Motor neuron (in vitro differentiated cells): ENCODE measurements at regions not wholly inside any gene's neighbourhood (a gene's known extent, or its start where the extent isn't known, plus 50 kb on each side); places are given as distances from the start of the nearest gene placed in this dataset.
A peak's percentile ranks its signal among the peaks of the same experiment; 100 is the strongest.

Experiments
- ATAC-seq, 8 experiments: fragments of 200-7000 bp; cut with Tn5 transposase; replicated peaks in 6 of 8; 2 replicates each; pipeline ENCODE4 v1.8.0; 2021; ENCODE audit warnings: mild to moderate bottlenecking in 8 of 8, moderate library complexity in 8 of 8
- H3K27ac ChIP-seq, 2 donors: fragments of 250-450 bp; sonication (Bioruptor Pico); 2 replicates each; pipeline ENCODE4 v1.9.0; 2021; ENCODE audit warnings: antibody characterized with exemption in 2 of 2, mild to moderate bottlenecking in 2 of 2, moderate library complexity in 1 of 2
- H3K4me1 ChIP-seq, 2 donors: fragments of 250-450 bp; sonication (Bioruptor Pico); replicated peaks in 1 of 2; 2 replicates each; pipeline ENCODE4 v1.6.1; 2021; ENCODE audit warnings: antibody characterized with exemption in 2 of 2, mild to moderate bottlenecking in 2 of 2, moderate library complexity in 1 of 2
- H3K4me3 ChIP-seq, 5 donors: fragments of 250-450 bp; sonication (Bioruptor Pico); 2 replicates each; pipeline ENCODE4 v1.9.0; 2021; ENCODE audit warnings: antibody characterized with exemption in 5 of 5, mild to moderate bottlenecking in 5 of 5, moderate library complexity in 4 of 5
- WGBS, 10 experiments: fragments of 450-650 bp; shearing (Covaris generic); methylation state at CpG; one replicate each; pipeline ENCODE4 v1.0.0; 2022; 5-methylcytosine and 5-hydroxymethylcytosine counted together
- in situ Hi-C, 9 experiments: fragments of 400-800 bp; cut with MboI; loops; one replicate each; pipeline ENCODE4 v1.15.0; 2021; ENCODE audit warnings: low sequenced_read_pairs in 9 of 9, low pct_unique_long_range_greater_than_20kb in 2 of 9; ENCODE audit not compliant: unreplicated experiment in 9 of 9

GRCh38 chr1:209493559-209493958 lies 90.0 kb upstream of the CAMK1G start:
- in situ Hi-C loops, result no loop called here
- no peak for ATAC-seq
- H3K4me1 ChIP-seq, result peaks cover 9 to 18% of the 10 kb centered on the region in 2 donors
- no peak overlapping the region for H3K27ac ChIP-seq
- no peak overlapping the region for H3K4me3 ChIP-seq

GRCh38 chr1:209497729-209498128 lies 85.8 kb upstream of the CAMK1G start:
- 0 to 100% (median 80%) methylated on average over 1 of the region's 1 CpG; no CpG with 5 or more reads in 1 of the 10 experiments for WGBS, 10 experiments
- no peak overlapping the region for H3K4me3 ChIP-seq
- ATAC-seq, result no peak
- no peaks in the 10 kb centered on the region for H3K4me1 ChIP-seq
- H3K27ac ChIP-seq, result no peak overlapping the region
- in situ Hi-C loops, result no loop called here

GRCh38 chr1:209500993-209501392 lies 82.5 kb upstream of the CAMK1G start:
- WGBS, 10 experiments, result 0 to 86% (median 64%) methylated on average over 1 of the region's 1 CpG
- Histone ChIP-seq H3K4me3 (no peak overlapping the region), H3K4me1 (no peaks in the 10 kb centered on the region), H3K27ac (no peak overlapping the region)
- in situ Hi-C loops, result no loop called here
- ATAC-seq, result no peak

- no peak for ATAC-seq
- WGBS, 10 experiments, result 50 to 94% (median 65%) methylated on average over 1 of the region's 1 CpG; no CpG with 5 or more reads in 4 of the 10 experiments
- in situ Hi-C loops, result no loop called here
- H3K4me3 ChIP-seq, result no peak overlapping the region
- no peaks in the 10 kb centered on the region for H3K4me1 ChIP-seq
- no peak overlapping the region for H3K27ac ChIP-seq
Measured at GRCh38 chr1:209503196-209503595, 80.3 kb upstream of the CAMK1G start.

GRCh38 chr1:209504571-209504970 lies 78.9 kb upstream of the CAMK1G start:
- ATAC-seq, result no peak
- peaks cover 6 to 14% of the 10 kb centered on the region in 2 donors for H3K4me1 ChIP-seq
- in situ Hi-C loops, result no loop called here

GRCh38 chr1:209505044-209505443 lies 78.5 kb upstream of the CAMK1G start:
- in situ Hi-C loops, result no loop called here
- peaks cover 6 to 15% of the 10 kb centered on the region in 2 donors for H3K4me1 ChIP-seq
- H3K4me3 ChIP-seq, result no peak overlapping the region
- ATAC-seq, result no peak
- no peak overlapping the region for H3K27ac ChIP-seq
- WGBS, 10 experiments, result 0 to 100% (median 96%) methylated on average over 1 of the region's 1 CpG; no CpG with 5 or more reads in 4 of the 10 experiments

More at GRCh38 chr1:209504571-209504970, 78.9 kb upstream of the CAMK1G start:
- Histone ChIP-seq H3K27ac (no peak overlapping the region), H3K4me3 (no peak overlapping the region)
- 0 to 100% (median 71%) methylated on average over 1 of the region's 1 CpG; no CpG with 5 or more reads in 5 of the 10 experiments for WGBS, 10 experiments

GRCh38 chr1:209506101-209506500 lies 77.4 kb upstream of the CAMK1G start:
- Histone ChIP-seq H3K4me3 (no peak overlapping the region), H3K4me1 (peaks cover 6 to 15% of the 10 kb centered on the region in 2 donors), H3K27ac (no peak overlapping the region)
- 6 to 100% (median 75%) methylated on average over 1 to 3 of the region's 3 CpGs; no CpG with 5 or more reads in 1 of the 10 experiments for WGBS, 10 experiments
- in situ Hi-C loops, result no loop called here
- no peak for ATAC-seq

- Histone ChIP-seq H3K4me1 (peaks cover 6 to 15% of the 10 kb centered on the region in 2 donors), H3K4me3 (no peak overlapping the region), H3K27ac (peak overlapping the region in 1 of 2 donors; percentile 25)
- WGBS, 10 experiments, result 40 to 100% (median 49%) methylated on average over 1 to 5 of the region's 5 CpGs
- peak in 5 of 8 experiments; percentile 57 to 89 (median 88) for ATAC-seq
- in situ Hi-C loops, result no loop called here
Measured at GRCh38 chr1:209509039-209509438, 74.5 kb upstream of the CAMK1G start.

GRCh38 chr1:209510063-209510462 lies 73.5 kb upstream of the CAMK1G start:
- Histone ChIP-seq H3K4me1 (peaks cover 6 to 15% of the 10 kb centered on the region in 2 donors), H3K4me3 (no peak overlapping the region), H3K27ac (no peak overlapping the region)
- ATAC-seq, result no peak
- in situ Hi-C loops, result no loop called here
- WGBS, 10 experiments, result 36 to 100% (median 78%) methylated on average over 1 to 4 of the region's 4 CpGs; no CpG with 5 or more reads in 3 of the 10 experiments

GRCh38 chr1:209511169-209511568 lies 72.3 kb upstream of the CAMK1G start:
- ATAC-seq, result peak in 2 of 8 experiments; percentile 41 to 52
- WGBS, 10 experiments, result 0 to 83% (median 37%) methylated on average over 1 to 3 of the region's 3 CpGs
- no peak overlapping the region for H3K27ac ChIP-seq
- in situ Hi-C loops, result no loop called here
- H3K4me1 ChIP-seq, result peaks cover 6 to 15% of the 10 kb centered on the region in 2 donors
- no peak overlapping the region for H3K4me3 ChIP-seq

GRCh38 chr1:209512821-209513220 lies 70.7 kb upstream of the CAMK1G start:
- H3K27ac ChIP-seq, result no peak overlapping the region
- H3K4me3 ChIP-seq, result no peak overlapping the region
- H3K4me1 ChIP-seq, result peaks cover 16 to 26% of the 10 kb centered on the region in 2 donors
- ATAC-seq, result no peak
- in situ Hi-C loops, result no loop called here
- WGBS, 10 experiments, result 0 to 100% (median 77%) methylated on average over 1 to 6 of the region's 6 CpGs; no CpG with 5 or more reads in 1 of the 10 experiments

- Histone ChIP-seq H3K27ac (no peak overlapping the region), H3K4me1 (peaks cover 16 to 29% of the 10 kb centered on the region in 2 donors), H3K4me3 (no peak overlapping the region)
- peak in 6 of 8 experiments; percentile 19 to 81 (median 64) for ATAC-seq
- in situ Hi-C loops, result no loop called here
- WGBS, 10 experiments, result 0 to 78% (median 55%) methylated on average over 1 to 5 of the region's 5 CpGs; no CpG with 5 or more reads in 1 of the 10 experiments
Measured at GRCh38 chr1:209513226-209513625, 70.3 kb upstream of the CAMK1G start.

- Histone ChIP-seq H3K4me1 (peaks cover 9 to 14% of the 10 kb centered on the region in 2 donors), H3K27ac (peak overlapping the region; percentile 20 to 40), H3K4me3 (no peak overlapping the region)
- peak in 4 of 8 experiments; percentile 29 to 82 (median 78) for ATAC-seq
- 0 to 69% (median 46%) methylated on average over 1 to 10 of the region's 10 CpGs; no CpG with 5 or more reads in 1 of the 10 experiments for WGBS, 10 experiments
- in situ Hi-C loops, result no loop called here
Measured at GRCh38 chr1:209516771-209517680, 66.5 kb upstream of the CAMK1G start.
